ENCODE measurements at regions not wholly inside any gene's neighbourhood (a gene's known extent, or its start where the extent isn't known, plus 50 kb on each side); places are given as distances from the start of the nearest gene placed in this dataset.

- POLR2A ChIA-PET = no interaction called here
- no peak overlapping the region for H3K4me3 Mint-ChIP-seq
- intact Hi-C loops (cut with micrococcal nuclease) = no loop called here
- CTCF ChIA-PET = no interaction called here
- peaks cover 23% of the 10 kb centered on the region for H3K27me3 Mint-ChIP-seq
- H3K9me3 Mint-ChIP-seq = no peaks in the 10 kb centered on the region
- H3K36me3 Mint-ChIP-seq = no peaks in the 10 kb centered on the region
- no peak for DNase-seq
- H3K4me1 Mint-ChIP-seq (ENCODE audit: low read depth) = peaks cover 32% of the 10 kb centered on the region
- H3K27ac Mint-ChIP-seq = no peak overlapping the region
These were observed 106.7 kb upstream of the SOD1 start for GRCh38 chr21:31552826-31553225.

GRCh38 chr21:31550070-31550469 lies 109.4 kb upstream of the SOD1 start:
- Mint-ChIP-seq H3K4me1 (ENCODE audit: low read depth) (peaks cover 22% of the 10 kb centered on the region), H3K27me3 (peaks cover 1% of the 10 kb centered on the region), H3K36me3 (no peaks in the 10 kb centered on the region), H3K4me3 (no peak overlapping the region), H3K27ac (no peak overlapping the region), H3K9me3 (no peaks in the 10 kb centered on the region)
- POLR2A ChIA-PET = no interaction called here
- DNase-seq = no peak
- intact Hi-C loops (cut with micrococcal nuclease) = no loop called here
- CTCF ChIA-PET = no interaction called here

GRCh38 chr21:31548688-31549087 lies 110.8 kb upstream of the SOD1 start:
- Mint-ChIP-seq H3K36me3 (no peaks in the 10 kb centered on the region), H3K27ac (no peak overlapping the region), H3K27me3 (peaks cover 1% of the 10 kb centered on the region), H3K4me3 (no peak overlapping the region), H3K9me3 (no peaks in the 10 kb centered on the region), H3K4me1 (ENCODE audit: low read depth) (peaks cover 8% of the 10 kb centered on the region)
- POLR2A ChIA-PET = no interaction called here
- CTCF ChIA-PET = interaction anchor here (0.6 to 3.3 kb wide), 2 partner anchors 10 to 22 kb away, joined by 3 to 13 read pairs; no protein-coding TSS in a partner anchor
- intact Hi-C loops (cut with micrococcal nuclease) = loop anchor here (5.0 kb wide), 1 partner anchor 34 kb away; no protein-coding TSS in a partner anchor
- no peak for DNase-seq

GRCh38 chr21:31546443-31547170 lies 112.9 kb upstream of the SOD1 start:
- Mint-ChIP-seq H3K4me1 (ENCODE audit: low read depth) (peaks cover 5% of the 10 kb centered on the region), H3K9me3 (no peaks in the 10 kb centered on the region), H3K27ac (no peak overlapping the region), H3K36me3 (no peaks in the 10 kb centered on the region), H3K4me3 (no peak overlapping the region), H3K27me3 (peaks cover 1% of the 10 kb centered on the region)
- CTCF ChIA-PET = interaction anchor here (3.3 kb wide), 1 partner anchor 13 kb away, joined by 13 read pairs; no protein-coding TSS in a partner anchor
- no peak for DNase-seq
- intact Hi-C loops (cut with micrococcal nuclease) = loop anchor here (5.0 kb wide), 1 partner anchor 36 kb away; no protein-coding TSS in a partner anchor
- POLR2A ChIA-PET = interaction anchor here (0.7 kb wide), 1 partner anchor 565 kb away, joined by 3 read pairs; no protein-coding TSS in a partner anchor

GRCh38 chr21:31545036-31545435 lies 114.5 kb upstream of the SOD1 start:
- intact Hi-C loops (cut with micrococcal nuclease) = loop anchor here (5.0 kb wide), 1 partner anchor 37 kb away; no protein-coding TSS in a partner anchor
- ChIA-PET POLR2A (no interaction called here), CTCF (interaction anchor here (1.2 kb wide), 1 partner anchor 36 kb away, joined by 6 read pairs; no protein-coding TSS in a partner anchor)
- no peaks in the 10 kb centered on the region for H3K9me3 Mint-ChIP-seq
- H3K36me3 Mint-ChIP-seq = no peaks in the 10 kb centered on the region
- no peak for DNase-seq
- H3K27me3 Mint-ChIP-seq = peaks cover under 1% of the 10 kb centered on the region
- H3K4me1 Mint-ChIP-seq (ENCODE audit: low read depth) = peaks cover 5% of the 10 kb centered on the region
- no peak overlapping the region for H3K27ac Mint-ChIP-seq
- H3K4me3 Mint-ChIP-seq = no peak overlapping the region

GRCh38 chr21:31543191-31543590 lies 116.3 kb upstream of the SOD1 start:
- no peaks in the 10 kb centered on the region for H3K9me3 Mint-ChIP-seq
- H3K4me1 Mint-ChIP-seq (ENCODE audit: low read depth) = no peaks in the 10 kb centered on the region
- no peaks in the 10 kb centered on the region for H3K27me3 Mint-ChIP-seq
- no peak overlapping the region for H3K4me3 Mint-ChIP-seq
- ChIA-PET POLR2A (no interaction called here), CTCF (no interaction called here)
- H3K27ac Mint-ChIP-seq = no peak overlapping the region
- intact Hi-C loops (cut with micrococcal nuclease) = no loop called here
- DNase-seq = no peak
- no peaks in the 10 kb centered on the region for H3K36me3 Mint-ChIP-seq

- Mint-ChIP-seq H3K9me3 (no peaks in the 10 kb centered on the region), H3K36me3 (no peaks in the 10 kb centered on the region), H3K4me1 (ENCODE audit: low read depth) (no peaks in the 10 kb centered on the region), H3K4me3 (no peak overlapping the region), H3K27me3 (no peaks in the 10 kb centered on the region), H3K27ac (no peak overlapping the region)
- intact Hi-C loops (cut with micrococcal nuclease) = no loop called here
- CTCF ChIA-PET = interaction anchor here (0.9 to 1.2 kb wide), 3 partner anchors 11 to 64 kb away, joined by 3 to 6 read pairs (median 3); no protein-coding TSS in a partner anchor
- no peak for DNase-seq
- POLR2A ChIA-PET = no interaction called here
These were observed 120.7 kb upstream of the SOD1 start for GRCh38 chr21:31538816-31539215.

- Mint-ChIP-seq H3K27me3 (no peaks in the 10 kb centered on the region), H3K4me1 (ENCODE audit: low read depth) (no peaks in the 10 kb centered on the region), H3K36me3 (no peaks in the 10 kb centered on the region), H3K4me3 (no peak overlapping the region), H3K9me3 (no peaks in the 10 kb centered on the region), H3K27ac (no peak overlapping the region)
- ChIA-PET POLR2A (no interaction called here), CTCF (interaction anchor here (0.9 to 1.2 kb wide), 3 partner anchors 11 to 65 kb away, joined by 3 to 6 read pairs (median 3); no protein-coding TSS in a partner anchor)
- DNase-seq = peak; percentile 42
- intact Hi-C loops (cut with micrococcal nuclease) = no loop called here
These were observed 121.5 kb upstream of the SOD1 start for GRCh38 chr21:31537872-31538576.

GRCh38 chr21:31536138-31536537 lies 123.4 kb upstream of the SOD1 start:
- Mint-ChIP-seq H3K4me3 (no peak overlapping the region), H3K27me3 (no peaks in the 10 kb centered on the region), H3K36me3 (no peaks in the 10 kb centered on the region), H3K4me1 (ENCODE audit: low read depth) (no peaks in the 10 kb centered on the region), H3K9me3 (no peaks in the 10 kb centered on the region), H3K27ac (no peak overlapping the region)
- intact Hi-C loops (cut with micrococcal nuclease) = no loop called here
- ChIA-PET POLR2A (no interaction called here), CTCF (no interaction called here)
- DNase-seq = no peak

- POLR2A ChIA-PET = no interaction called here
These were observed 127.5 kb upstream of the SOD1 start for GRCh38 chr21:31531967-31532366.

GRCh38 chr21:31530897-31531705 lies 128.4 kb upstream of the SOD1 start:
- ChIA-PET POLR2A (no interaction called here), CTCF (no interaction called here)
- DNase-seq = no peak
- intact Hi-C loops (cut with micrococcal nuclease) = no loop called here
- Mint-ChIP-seq H3K27ac (no peak overlapping the region), H3K4me3 (no peak overlapping the region), H3K9me3 (no peaks in the 10 kb centered on the region), H3K36me3 (no peaks in the 10 kb centered on the region), H3K27me3 (no peaks in the 10 kb centered on the region), H3K4me1 (ENCODE audit: low read depth) (peaks cover 13% of the 10 kb centered on the region)

More at GRCh38 chr21:31531967-31532366, 127.5 kb upstream of the SOD1 start:
- CTCF ChIA-PET = no interaction called here
- Mint-ChIP-seq H3K4me1 (ENCODE audit: low read depth) (peaks cover 11% of the 10 kb centered on the region), H3K27me3 (no peaks in the 10 kb centered on the region), H3K27ac (no peak overlapping the region), H3K4me3 (no peak overlapping the region), H3K9me3 (no peaks in the 10 kb centered on the region), H3K36me3 (no peaks in the 10 kb centered on the region)
- no peak for DNase-seq
- intact Hi-C loops (cut with micrococcal nuclease) = no loop called here

GRCh38 chr21:31530364-31530763 lies 129.1 kb upstream of the SOD1 start:
- POLR2A ChIA-PET = no interaction called here

More at GRCh38 chr21:31530364-31530763, 129.1 kb upstream of the SOD1 start:
- Mint-ChIP-seq H3K27me3 (no peaks in the 10 kb centered on the region), H3K4me3 (no peak overlapping the region), H3K27ac (no peak overlapping the region), H3K9me3 (no peaks in the 10 kb centered on the region), H3K36me3 (no peaks in the 10 kb centered on the region), H3K4me1 (ENCODE audit: low read depth) (peaks cover 13% of the 10 kb centered on the region)
- intact Hi-C loops (cut with micrococcal nuclease) = no loop called here
- CTCF ChIA-PET = no interaction called here
- no peak for DNase-seq
